ENCODE measurements at regions not wholly inside any gene's neighbourhood (a gene's known extent, or its start where the extent isn't known, plus 50 kb on each side); places are given as distances from the start of the nearest gene placed in this dataset.
"Not testable (repeated sequence)": the region's sequence is repeated elsewhere in the genome, so short reads cannot be mapped to it uniquely, and the experiment has no call there.

DNA sequence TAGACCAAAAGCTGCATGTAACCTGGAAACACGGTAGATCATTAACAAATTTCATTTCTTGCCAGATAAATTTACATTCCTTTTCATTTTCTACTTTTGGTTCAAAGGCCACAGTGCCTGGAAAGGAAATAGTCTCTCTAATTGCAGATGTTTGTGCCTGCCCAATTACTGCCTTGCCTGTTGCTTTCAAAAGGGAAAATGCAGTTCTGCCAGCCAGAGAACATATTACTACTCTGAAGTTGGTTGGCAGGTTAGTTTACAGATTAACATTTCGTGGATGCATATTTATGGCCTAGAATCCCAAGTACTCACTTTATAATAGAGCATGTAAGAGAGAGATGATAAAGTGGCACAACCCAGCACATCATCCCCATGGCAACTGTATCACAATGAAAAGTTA is 124.3 kb upstream of the LRRC3B start:
- Histone ChIP-seq H3K36me3 (ENCODE audit: control insufficient read depth, insufficient read depth, low read length) (no peaks in the 10 kb centered on the region), H3K27ac (ENCODE audit: low read depth, low read length) (no peak overlapping the region), H3K4me1 (ENCODE audit: control insufficient read depth, insufficient read depth, low read length) (no peaks in the 10 kb centered on the region), H3K9ac (ENCODE audit: low read length) (no peak overlapping the region), H3K27me3 (ENCODE audit: control insufficient read depth, insufficient read depth, low read length) (no peaks in the 10 kb centered on the region), H3K9me3 (ENCODE audit: control insufficient read depth, insufficient read depth, low read depth, low read length) (no peaks in the 10 kb centered on the region), H3K4me3 (ENCODE audit: low read depth, low read length) (no peak overlapping the region)

DNA sequence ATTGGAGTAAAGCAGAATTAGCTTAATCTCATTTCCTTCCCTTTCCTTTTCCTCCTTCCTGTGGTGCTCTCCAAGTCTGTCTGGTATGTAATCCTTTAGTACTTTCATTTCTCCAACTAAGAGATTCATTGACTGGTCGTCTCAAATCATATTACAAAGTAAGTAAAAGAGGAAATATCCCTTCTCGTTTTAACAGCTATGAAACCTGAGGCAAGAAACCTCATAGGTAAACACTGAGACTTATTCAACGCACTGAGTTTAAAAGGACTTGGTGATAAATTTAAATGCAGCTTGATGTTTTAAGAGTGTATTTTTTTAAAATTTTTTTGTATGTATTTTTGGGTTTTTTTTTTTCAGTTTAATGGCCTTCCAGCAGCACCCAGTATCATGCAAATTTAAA is 117.2 kb upstream of the LRRC3B start:
- no peak overlapping the region for H3K27ac ChIP-seq (ENCODE audit: low read depth, low read length)
- no peak overlapping the region for H3K9ac ChIP-seq (ENCODE audit: low read length)
- H3K27me3 ChIP-seq (ENCODE audit: control insufficient read depth, insufficient read depth, low read length): no peaks in the 10 kb centered on the region
- H3K36me3 ChIP-seq (ENCODE audit: control insufficient read depth, insufficient read depth, low read length): no peaks in the 10 kb centered on the region
- H3K9me3 ChIP-seq (ENCODE audit: control insufficient read depth, insufficient read depth, low read depth, low read length): no peaks in the 10 kb centered on the region
- no peak overlapping the region for H3K4me3 ChIP-seq (ENCODE audit: low read depth, low read length)
- H3K4me1 ChIP-seq (ENCODE audit: control insufficient read depth, insufficient read depth, low read length): no peaks in the 10 kb centered on the region

DNA sequence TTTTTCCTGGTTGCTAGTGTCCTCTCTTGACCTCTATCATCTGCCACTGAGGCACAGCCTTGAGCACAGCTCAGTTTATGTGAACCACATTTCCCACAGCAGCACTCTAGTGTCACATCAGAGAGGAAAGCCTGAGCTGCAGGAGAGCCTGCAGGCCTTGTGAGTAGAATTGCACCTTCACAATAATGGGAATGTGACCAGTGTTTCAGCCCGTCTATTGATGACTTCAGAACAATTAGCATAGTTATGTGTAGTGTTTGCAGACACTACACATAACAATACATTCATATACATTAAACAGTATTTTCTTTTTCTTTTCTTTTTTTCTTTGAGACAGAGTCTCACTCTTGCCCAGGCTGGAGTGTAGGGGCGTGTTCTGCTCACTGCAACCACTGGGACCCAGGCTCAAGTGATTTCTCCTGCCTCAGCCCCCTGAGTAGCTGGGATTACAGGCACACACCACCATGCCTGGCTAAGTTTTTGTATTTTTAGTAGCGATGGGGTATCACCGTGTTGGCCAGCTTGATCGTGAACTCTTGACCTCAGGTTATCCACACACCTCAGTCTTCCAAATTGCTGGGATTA is 108.0 kb upstream of the LRRC3B start:
- H3K4me3 ChIP-seq (ENCODE audit: low read depth, low read length); H3K36me3 ChIP-seq (ENCODE audit: control insufficient read depth, insufficient read depth, low read length); H3K27me3 ChIP-seq (ENCODE audit: control insufficient read depth, insufficient read depth, low read length); H3K4me1 ChIP-seq (ENCODE audit: control insufficient read depth, insufficient read depth, low read length); H3K9me3 ChIP-seq (ENCODE audit: control insufficient read depth, insufficient read depth, low read depth, low read length); H3K9ac ChIP-seq (ENCODE audit: low read length); H3K27ac ChIP-seq (ENCODE audit: low read depth, low read length): not testable (repeated sequence)

DNA sequence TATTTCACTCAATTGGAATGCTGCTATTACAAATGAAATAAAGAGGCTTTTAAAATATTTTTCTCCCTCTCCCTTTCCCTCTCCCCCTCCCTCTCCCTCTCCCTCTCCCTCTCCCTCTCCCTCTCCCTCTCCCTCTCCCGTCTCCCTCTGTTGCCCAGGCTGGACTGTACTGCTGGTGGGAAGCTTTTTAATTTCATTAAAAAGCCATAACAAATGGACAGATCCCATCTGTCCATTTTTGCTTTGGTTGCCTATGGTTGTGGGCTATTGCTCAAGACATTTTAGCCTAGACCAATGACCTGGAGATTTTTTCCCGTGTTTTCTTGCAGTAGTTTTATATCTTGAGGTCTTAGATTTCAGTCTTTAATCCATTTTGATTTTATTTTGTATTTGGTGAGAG is 107.2 kb upstream of the LRRC3B start:
- peaks cover 3% of the 10 kb centered on the region for H3K9me3 ChIP-seq (ENCODE audit: control insufficient read depth, insufficient read depth, low read depth, low read length)
- no peak overlapping the region for H3K9ac ChIP-seq (ENCODE audit: low read length)
- 0 out of 2 replicates have a peak, but pooled peaks cover 4% of the 10 kb centered on the region for H3K4me1 ChIP-seq (ENCODE audit: control insufficient read depth, insufficient read depth, low read length)
- no peak overlapping the region for H3K4me3 ChIP-seq (ENCODE audit: low read depth, low read length)
- H3K27me3 ChIP-seq (ENCODE audit: control insufficient read depth, insufficient read depth, low read length): no peaks in the 10 kb centered on the region
- H3K27ac ChIP-seq (ENCODE audit: low read depth, low read length): no peak overlapping the region
- no peaks in the 10 kb centered on the region for H3K36me3 ChIP-seq (ENCODE audit: control insufficient read depth, insufficient read depth, low read length)

DNA sequence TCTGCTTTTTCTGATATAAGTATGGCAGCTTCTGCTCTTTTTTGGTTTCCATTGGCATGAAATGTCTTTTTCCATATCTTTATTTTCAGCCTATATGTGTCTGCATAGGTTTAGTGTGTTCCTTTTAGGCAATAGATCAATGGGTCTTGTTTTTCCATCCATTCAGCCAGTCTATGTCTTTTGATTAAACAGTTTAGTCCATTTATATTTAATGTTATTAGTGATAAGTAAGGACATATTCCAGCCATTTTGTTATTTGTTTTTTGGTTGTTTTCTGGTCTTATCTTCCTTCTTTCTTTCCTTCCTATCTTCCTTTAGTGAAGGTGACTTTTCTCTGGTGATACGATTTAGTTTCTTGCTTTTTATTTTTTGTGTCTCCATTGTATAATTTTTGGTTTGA is 101.3 kb upstream of the LRRC3B start:
- Histone ChIP-seq H3K9me3 (ENCODE audit: control insufficient read depth, insufficient read depth, low read depth, low read length) (peaks cover 3% of the 10 kb centered on the region), H3K27me3 (ENCODE audit: control insufficient read depth, insufficient read depth, low read length) (no peaks in the 10 kb centered on the region), H3K27ac (ENCODE audit: low read depth, low read length) (no peak overlapping the region), H3K4me1 (ENCODE audit: control insufficient read depth, insufficient read depth, low read length) (no peaks in the 10 kb centered on the region), H3K36me3 (ENCODE audit: control insufficient read depth, insufficient read depth, low read length) (no peaks in the 10 kb centered on the region), H3K4me3 (ENCODE audit: low read depth, low read length) (no peak overlapping the region), H3K9ac (ENCODE audit: low read length) (no peak overlapping the region)

DNA sequence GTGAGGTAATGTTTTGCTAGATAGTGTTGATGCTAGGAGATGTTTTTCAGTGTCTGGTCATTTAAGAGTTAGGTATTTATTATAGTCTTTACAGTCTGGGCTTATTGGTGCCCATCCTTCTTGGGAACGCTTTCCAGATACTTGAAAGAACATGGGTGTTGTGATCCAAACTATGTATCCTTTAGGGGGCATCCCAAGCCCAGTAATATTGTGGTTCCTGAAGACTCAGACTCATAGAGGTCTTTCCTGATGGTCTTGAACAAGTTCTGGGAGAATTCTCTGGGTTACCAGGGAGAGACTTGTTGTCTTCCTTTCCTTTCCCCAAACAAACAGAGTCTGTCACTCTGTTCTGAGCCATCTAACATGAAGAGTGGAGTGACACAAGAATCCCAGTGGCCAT is 99.7 kb upstream of the LRRC3B start:
- no peaks in the 10 kb centered on the region for H3K4me1 ChIP-seq (ENCODE audit: control insufficient read depth, insufficient read depth, low read length)
- peaks cover 2% of the 10 kb centered on the region for H3K9me3 ChIP-seq (ENCODE audit: control insufficient read depth, insufficient read depth, low read depth, low read length)
- no peak overlapping the region for H3K27ac ChIP-seq (ENCODE audit: low read depth, low read length)
- no peak overlapping the region for H3K9ac ChIP-seq (ENCODE audit: low read length)
- H3K36me3 ChIP-seq (ENCODE audit: control insufficient read depth, insufficient read depth, low read length): no peaks in the 10 kb centered on the region
- H3K27me3 ChIP-seq (ENCODE audit: control insufficient read depth, insufficient read depth, low read length): no peaks in the 10 kb centered on the region
- H3K4me3 ChIP-seq (ENCODE audit: low read depth, low read length): no peak overlapping the region

DNA sequence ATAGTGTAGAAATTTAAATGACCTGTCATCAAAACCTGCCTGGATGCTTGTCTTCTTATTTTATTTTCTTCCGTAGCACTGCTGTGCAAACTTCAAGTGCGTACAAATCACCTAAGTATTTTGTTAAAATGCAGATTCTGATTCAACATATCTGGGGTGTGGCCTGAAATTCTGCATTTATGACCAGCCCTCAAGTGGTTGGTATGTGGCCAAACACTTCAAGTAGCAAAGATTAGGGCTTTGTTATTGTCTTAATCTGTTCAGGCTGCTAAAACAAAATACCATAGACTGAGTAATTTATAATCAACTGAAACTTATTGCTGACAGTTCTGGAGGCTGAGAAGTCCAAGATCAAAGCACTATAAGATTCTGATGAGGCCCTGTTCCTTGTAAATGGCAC is 97.6 kb upstream of the LRRC3B start:
- no peaks in the 10 kb centered on the region for H3K4me1 ChIP-seq (ENCODE audit: control insufficient read depth, insufficient read depth, low read length)
- H3K9ac ChIP-seq (ENCODE audit: low read length): no peak overlapping the region
- H3K27me3 ChIP-seq (ENCODE audit: control insufficient read depth, insufficient read depth, low read length): no peaks in the 10 kb centered on the region
- no peaks in the 10 kb centered on the region for H3K36me3 ChIP-seq (ENCODE audit: control insufficient read depth, insufficient read depth, low read length)
- H3K27ac ChIP-seq (ENCODE audit: low read depth, low read length): no peak overlapping the region
- H3K9me3 ChIP-seq (ENCODE audit: control insufficient read depth, insufficient read depth, low read depth, low read length): 0 out of 2 replicates have a peak, but pooled peaks cover 2% of the 10 kb centered on the region
- H3K4me3 ChIP-seq (ENCODE audit: low read depth, low read length): no peak overlapping the region

DNA sequence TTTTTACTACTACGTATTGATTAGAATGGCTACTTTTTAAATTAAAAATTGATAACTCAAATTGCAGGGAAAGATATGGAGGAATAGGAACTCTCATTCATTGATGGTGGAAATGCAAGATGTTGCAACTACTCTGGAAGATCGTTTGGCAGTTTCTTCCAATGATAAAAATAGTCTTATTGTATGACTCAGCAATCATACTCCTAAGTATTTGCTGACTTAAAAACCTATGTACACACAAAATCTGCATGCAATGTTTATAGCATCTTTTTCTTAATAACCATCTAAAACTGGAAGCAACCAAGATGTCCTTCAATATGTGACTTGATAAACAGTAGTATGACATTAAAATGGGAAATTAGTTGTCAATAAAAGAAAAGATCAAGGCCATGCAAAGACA is 87.4 kb upstream of the LRRC3B start:
- no peak overlapping the region for H3K4me3 ChIP-seq (ENCODE audit: low read depth, low read length)
- H3K36me3 ChIP-seq (ENCODE audit: control insufficient read depth, insufficient read depth, low read length): no peaks in the 10 kb centered on the region
- H3K9me3 ChIP-seq (ENCODE audit: control insufficient read depth, insufficient read depth, low read depth, low read length): no peaks in the 10 kb centered on the region
- H3K4me1 ChIP-seq (ENCODE audit: control insufficient read depth, insufficient read depth, low read length): no peaks in the 10 kb centered on the region; the same call in 1 of the 2 replicates
- H3K9ac ChIP-seq (ENCODE audit: low read length): no peak overlapping the region
- no peaks in the 10 kb centered on the region for H3K27me3 ChIP-seq (ENCODE audit: control insufficient read depth, insufficient read depth, low read length)
- no peak overlapping the region for H3K27ac ChIP-seq (ENCODE audit: low read depth, low read length)

DNA sequence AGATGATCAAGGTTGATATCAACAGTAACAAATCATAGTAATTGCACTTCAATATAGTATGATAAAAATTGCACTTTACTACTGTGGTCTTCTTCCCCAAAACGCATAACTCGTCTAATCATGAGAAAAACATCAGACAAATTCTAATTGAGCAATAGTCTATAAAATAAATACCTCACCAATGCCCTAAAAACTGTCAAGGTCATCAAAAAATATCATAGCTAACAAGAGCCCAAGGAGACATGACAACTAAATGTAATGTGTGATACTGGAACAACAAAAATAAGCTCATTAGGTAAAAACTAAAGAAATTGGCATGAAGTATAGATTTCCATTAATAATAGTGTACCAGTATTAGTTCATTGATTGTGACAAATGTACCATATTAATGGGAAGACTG is 85.6 kb upstream of the LRRC3B start:
- no peaks in the 10 kb centered on the region for H3K9me3 ChIP-seq (ENCODE audit: control insufficient read depth, insufficient read depth, low read depth, low read length)
- H3K9ac ChIP-seq (ENCODE audit: low read length): no peak overlapping the region
- no peaks in the 10 kb centered on the region; the same call in 1 of the 2 replicates for H3K4me1 ChIP-seq (ENCODE audit: control insufficient read depth, insufficient read depth, low read length)
- no peaks in the 10 kb centered on the region for H3K27me3 ChIP-seq (ENCODE audit: control insufficient read depth, insufficient read depth, low read length)
- no peak overlapping the region for H3K27ac ChIP-seq (ENCODE audit: low read depth, low read length)
- H3K4me3 ChIP-seq (ENCODE audit: low read depth, low read length): no peak overlapping the region
- no peaks in the 10 kb centered on the region for H3K36me3 ChIP-seq (ENCODE audit: control insufficient read depth, insufficient read depth, low read length)

DNA sequence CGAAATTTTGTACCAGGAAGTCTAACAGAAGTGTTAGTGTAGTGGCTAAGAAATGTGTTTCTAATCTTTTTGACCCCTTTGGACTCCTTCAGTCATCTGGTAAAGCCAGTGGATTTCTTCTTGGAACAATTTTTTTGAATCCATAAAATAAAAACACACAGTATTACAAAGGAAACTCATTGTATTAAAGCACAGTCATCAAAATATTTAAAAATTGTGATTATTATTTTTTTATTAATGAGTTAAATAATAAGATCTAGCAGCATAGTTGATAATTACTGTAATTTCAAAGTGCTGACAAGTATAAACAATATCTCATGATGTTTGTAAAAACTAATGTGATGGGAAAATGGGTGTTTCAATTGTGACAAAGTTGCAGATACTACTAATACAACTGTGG is 72.2 kb upstream of the LRRC3B start:
- H3K4me1 ChIP-seq (ENCODE audit: control insufficient read depth, insufficient read depth, low read length): no peaks in the 10 kb centered on the region

DNA sequence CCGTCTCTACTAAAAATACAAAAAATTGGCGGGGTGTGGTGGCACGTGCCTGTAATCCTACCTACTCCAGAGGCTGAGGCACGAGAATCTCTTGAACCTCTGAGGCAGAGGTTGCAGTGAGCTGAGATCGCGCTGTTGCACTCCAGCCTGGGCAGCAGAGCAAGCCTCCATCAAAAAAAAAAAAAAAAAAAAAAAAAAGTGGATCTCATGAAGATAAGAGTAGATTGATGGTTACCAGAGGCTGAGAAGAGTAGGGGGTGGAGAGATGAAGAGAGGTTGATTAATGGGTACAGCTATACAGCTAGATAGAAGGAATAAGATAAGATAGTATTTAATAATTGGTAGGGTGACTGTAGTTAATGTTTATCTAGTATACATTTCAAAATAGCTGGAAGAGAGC is 65.9 kb upstream of the LRRC3B start:
- no peak overlapping the region for H3K4me3 ChIP-seq (ENCODE audit: low read depth, low read length)
- no peaks in the 10 kb centered on the region for H3K9me3 ChIP-seq (ENCODE audit: control insufficient read depth, insufficient read depth, low read depth, low read length)

More for the DNA sequence above, 72.2 kb upstream of the LRRC3B start:
- Histone ChIP-seq H3K36me3 (ENCODE audit: control insufficient read depth, insufficient read depth, low read length) (no peaks in the 10 kb centered on the region), H3K9ac (ENCODE audit: low read length) (no peak overlapping the region), H3K4me3 (ENCODE audit: low read depth, low read length) (no peak overlapping the region), H3K9me3 (ENCODE audit: control insufficient read depth, insufficient read depth, low read depth, low read length) (no peaks in the 10 kb centered on the region), H3K27me3 (ENCODE audit: control insufficient read depth, insufficient read depth, low read length) (no peaks in the 10 kb centered on the region), H3K27ac (ENCODE audit: low read depth, low read length) (no peak overlapping the region)

DNA sequence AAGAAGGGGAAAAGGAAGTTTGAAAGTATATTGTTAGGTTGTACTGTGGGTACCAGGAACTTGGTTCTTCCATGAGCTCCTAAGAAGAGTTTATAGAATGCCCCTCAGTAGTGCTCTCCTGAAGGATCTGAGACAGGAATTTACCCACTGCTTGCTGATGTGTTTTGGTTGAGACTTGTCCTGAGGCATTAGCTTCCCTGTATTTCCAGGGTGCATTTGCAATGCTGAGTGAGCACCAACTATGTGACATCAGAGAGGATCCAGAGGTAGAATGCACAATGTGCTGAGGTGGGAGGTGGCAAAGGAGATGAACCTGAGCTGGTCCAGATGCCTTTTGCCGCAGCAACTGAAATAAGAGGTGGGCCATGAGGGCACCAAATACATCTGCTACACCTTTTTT is 64.3 kb upstream of the LRRC3B start:
- no peak overlapping the region for H3K9ac ChIP-seq (ENCODE audit: low read length)

More for the DNA sequence above, 65.9 kb upstream of the LRRC3B start:
- H3K27ac ChIP-seq (ENCODE audit: low read depth, low read length): no peak overlapping the region
- no peaks in the 10 kb centered on the region for H3K36me3 ChIP-seq (ENCODE audit: control insufficient read depth, insufficient read depth, low read length)
- H3K9ac ChIP-seq (ENCODE audit: low read length): no peak overlapping the region
- no peaks in the 10 kb centered on the region for H3K27me3 ChIP-seq (ENCODE audit: control insufficient read depth, insufficient read depth, low read length)
- no peaks in the 10 kb centered on the region for H3K4me1 ChIP-seq (ENCODE audit: control insufficient read depth, insufficient read depth, low read length)

More for the DNA sequence above, 64.3 kb upstream of the LRRC3B start:
- Histone ChIP-seq H3K4me1 (ENCODE audit: control insufficient read depth, insufficient read depth, low read length) (no peaks in the 10 kb centered on the region), H3K9me3 (ENCODE audit: control insufficient read depth, insufficient read depth, low read depth, low read length) (no peaks in the 10 kb centered on the region), H3K4me3 (ENCODE audit: low read depth, low read length) (no peak overlapping the region), H3K36me3 (ENCODE audit: control insufficient read depth, insufficient read depth, low read length) (no peaks in the 10 kb centered on the region), H3K27me3 (ENCODE audit: control insufficient read depth, insufficient read depth, low read length) (no peaks in the 10 kb centered on the region), H3K27ac (ENCODE audit: low read depth, low read length) (no peak overlapping the region)
